ENCODE measurements at regions not wholly inside any gene's neighbourhood (a gene's known extent, or its start where the extent isn't known, plus 50 kb on each side); places are given as distances from the start of the nearest gene placed in this dataset.

- no peak for TF ChIP-seq SMC3 (conservative IDR thresholded peaks at IDR 0.05; ENCODE audit: insufficient read depth, low read depth, low read length)
- TF ChIP-seq, protein P1, sequence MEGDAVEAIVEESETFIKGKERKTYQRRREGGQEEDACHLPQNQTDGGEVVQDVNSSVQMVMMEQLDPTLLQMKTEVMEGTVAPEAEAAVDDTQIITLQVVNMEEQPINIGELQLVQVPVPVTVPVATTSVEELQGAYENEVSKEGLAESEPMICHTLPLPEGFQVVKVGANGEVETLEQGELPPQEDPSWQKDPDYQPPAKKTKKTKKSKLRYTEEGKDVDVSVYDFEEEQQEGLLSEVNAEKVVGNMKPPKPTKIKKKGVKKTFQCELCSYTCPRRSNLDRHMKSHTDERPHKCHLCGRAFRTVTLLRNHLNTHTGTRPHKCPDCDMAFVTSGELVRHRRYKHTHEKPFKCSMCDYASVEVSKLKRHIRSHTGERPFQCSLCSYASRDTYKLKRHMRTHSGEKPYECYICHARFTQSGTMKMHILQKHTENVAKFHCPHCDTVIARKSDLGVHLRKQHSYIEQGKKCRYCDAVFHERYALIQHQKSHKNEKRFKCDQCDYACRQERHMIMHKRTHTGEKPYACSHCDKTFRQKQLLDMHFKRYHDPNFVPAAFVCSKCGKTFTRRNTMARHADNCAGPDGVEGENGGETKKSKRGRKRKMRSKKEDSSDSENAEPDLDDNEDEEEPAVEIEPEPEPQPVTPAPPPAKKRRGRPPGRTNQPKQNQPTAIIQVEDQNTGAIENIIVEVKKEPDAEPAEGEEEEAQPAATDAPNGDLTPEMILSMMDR (IDR thresholded peaks at IDR 0.05 in 2 of 3, conservative IDR thresholded peaks at IDR 0.05 in 1 of 3; ENCODE audit: insufficient read depth in 2 of 3, low read depth in 1 of 3, low read length in 3 of 3): no peak
- TF ChIP-seq, protein P2, sequence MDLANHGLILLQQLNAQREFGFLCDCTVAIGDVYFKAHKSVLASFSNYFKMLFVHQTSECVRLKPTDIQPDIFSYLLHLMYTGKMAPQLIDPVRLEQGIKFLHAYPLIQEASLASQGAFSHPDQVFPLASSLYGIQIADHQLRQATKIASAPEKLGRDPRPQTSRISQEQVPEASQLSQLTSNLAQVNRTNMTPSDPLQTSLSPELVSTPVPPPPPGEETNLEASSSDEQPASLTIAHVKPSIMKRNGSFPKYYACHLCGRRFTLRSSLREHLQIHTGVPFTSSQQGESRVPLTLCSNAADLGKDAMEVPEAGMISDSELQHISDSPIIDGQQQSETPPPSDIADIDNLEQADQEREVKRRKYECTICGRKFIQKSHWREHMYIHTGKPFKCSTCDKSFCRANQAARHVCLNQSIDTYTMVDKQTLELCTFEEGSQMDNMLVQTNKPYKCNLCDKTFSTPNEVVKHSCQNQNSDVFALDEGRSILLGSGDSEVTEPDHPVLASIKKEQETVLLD (IDR thresholded peaks at IDR 0.05): no peak
These were observed 274.3 kb upstream of the BCHE start for GRCh38 chr3:166111562-166111961.

All from K562 (cell line).